Brain microvascular endothelial cell (primary cell): ENCODE measurements at regions not wholly inside any gene's neighbourhood (a gene's known extent, or its start where the extent isn't known, plus 50 kb on each side); places are given as distances from the start of the nearest gene placed in this dataset.

ENCODE experiments used
- DNase-seq: peaks from one replicate; pipeline ENCODE4 v3.0.0-alpha.2; 2020
- H3K27ac ChIP-seq: fragments of 250-450 bp; sonication (Bioruptor Pico); 2 replicates; pipeline ENCODE4 v1.5.1; 2020; ENCODE audit warnings: mild to moderate bottlenecking, moderate library complexity
- H3K27me3 ChIP-seq: fragments of 250-450 bp; sonication (Bioruptor Pico); replicated peaks from 2 replicates; pipeline ENCODE4 v1.5.1; 2020; ENCODE audit warnings: mild to moderate bottlenecking
- H3K36me3 ChIP-seq: fragments of 250-450 bp; sonication (Bioruptor Pico); replicated peaks from 2 replicates; pipeline ENCODE4 v1.5.1; 2020; ENCODE audit warnings: mild to moderate bottlenecking
- H3K4me3 ChIP-seq: 2 replicates; pipeline ENCODE4 v1.5.1; 2011; ENCODE audit warnings: low read depth, mild to moderate bottlenecking, control low read depth, low read length, moderate library complexity
- CTCF ChIP-seq: IDR thresholded peaks from 2 replicates; pipeline ENCODE4 v1.5.1; 2011; ENCODE audit warnings: low read depth, mild to moderate bottlenecking, moderate library complexity, low read length, control low read depth, inconsistent platforms; ENCODE audit errors: missing control alignments
- in situ Hi-C: cut with HindIII; loops from 2 replicates; pipeline ENCODE4 v1.10.0; 2017; ENCODE audit warnings: low sequenced_read_pairs, low pct_ligation_motif_present

DNA sequence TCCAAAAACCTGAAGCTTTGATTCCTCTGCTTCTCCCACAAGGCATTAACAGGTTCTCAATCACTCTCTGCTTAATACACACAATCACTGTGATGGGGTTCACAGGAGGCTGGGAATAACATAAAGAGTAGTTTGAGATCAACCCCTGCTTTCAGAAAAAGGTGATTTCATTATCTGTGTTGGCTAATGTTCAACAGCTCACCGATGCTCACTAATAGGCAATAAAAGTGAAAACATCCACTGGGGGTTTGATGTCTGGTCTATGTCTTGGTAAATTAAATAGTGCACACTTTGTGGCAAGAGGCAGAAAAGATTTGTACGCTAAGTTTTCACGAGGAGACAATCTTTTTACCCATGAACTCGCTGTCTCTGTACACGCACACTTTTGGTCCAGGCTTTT lies 159.3 kb upstream of the SERPINE2 start:
- no peak for TF ChIP-seq CTCF
- H3K27me3 ChIP-seq: no peaks in the 10 kb centered on the region
- no peak overlapping the region for H3K27ac ChIP-seq
- no peaks in the 10 kb centered on the region for H3K36me3 ChIP-seq
- no peak overlapping the region for H3K4me3 ChIP-seq
- in situ Hi-C loops: no loop called here
- DNase-seq: no peak

- no peak overlapping the region for H3K27ac ChIP-seq
- H3K36me3 ChIP-seq: no peaks in the 10 kb centered on the region
- in situ Hi-C loops: no loop called here
- no peak overlapping the region for H3K4me3 ChIP-seq
- no peaks in the 10 kb centered on the region for H3K27me3 ChIP-seq
- TF ChIP-seq CTCF: no peak
- DNase-seq: no peak
These were observed 157.7 kb upstream of the SERPINE2 start for GRCh38 chr2:224196810-224197209.

DNA sequence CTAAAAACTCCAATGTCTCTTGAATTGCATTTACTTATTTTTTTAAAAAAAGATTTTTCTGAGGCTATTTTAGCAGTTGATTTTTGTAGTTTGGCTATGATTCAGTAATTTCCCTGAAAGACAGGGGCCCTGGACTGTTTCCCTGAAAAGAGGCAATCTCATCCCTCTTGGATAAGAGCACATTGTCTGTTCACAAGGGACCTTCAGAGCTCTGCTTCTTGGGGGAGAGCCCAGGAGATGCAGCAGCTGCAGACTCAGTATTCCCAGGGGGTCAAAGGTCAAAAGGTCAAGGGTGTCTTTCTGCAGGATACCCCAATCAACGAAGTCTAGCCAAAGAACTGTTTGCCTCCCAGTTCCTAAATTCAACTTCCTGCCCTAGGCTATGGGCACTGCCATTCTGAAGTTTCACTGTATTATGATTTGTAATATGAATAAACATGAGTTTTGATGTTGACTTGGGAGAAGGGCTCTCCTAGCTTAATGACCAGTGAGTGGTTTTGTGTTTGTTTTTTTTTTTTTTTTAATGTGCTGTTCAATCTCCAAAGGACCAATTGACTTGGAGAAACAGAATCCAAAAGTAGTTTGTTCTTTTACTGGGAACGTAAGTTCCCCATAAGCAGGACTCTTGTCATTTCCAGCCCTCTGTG lies 157.0 kb upstream of the SERPINE2 start:
- Histone ChIP-seq H3K27me3 (no peaks in the 10 kb centered on the region), H3K36me3 (no peaks in the 10 kb centered on the region), H3K4me3 (no peak overlapping the region), H3K27ac (no peak overlapping the region)
- no peak for TF ChIP-seq CTCF
- in situ Hi-C loops: no loop called here
- no peak for DNase-seq

DNA sequence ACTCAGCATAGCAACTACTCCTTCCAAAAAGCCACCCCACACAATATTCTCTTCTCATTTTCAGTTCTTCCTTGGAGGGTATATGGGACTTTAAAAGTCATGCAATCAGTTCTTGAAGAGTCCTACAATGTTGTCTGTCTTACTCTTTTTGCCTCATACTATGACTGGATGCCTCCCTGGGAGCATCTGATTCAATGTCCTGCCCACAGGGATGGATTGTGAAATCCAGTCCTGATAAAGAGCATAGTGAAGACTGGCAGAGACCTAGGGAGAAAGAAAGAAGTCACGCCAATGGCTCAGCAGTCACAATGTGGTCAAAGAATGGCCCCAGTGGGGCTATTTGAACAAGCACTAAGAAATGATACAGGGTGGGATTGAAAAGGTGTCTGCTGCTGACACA lies 155.1 kb upstream of the SERPINE2 start:
- Histone ChIP-seq H3K4me3 (no peak overlapping the region), H3K27ac (no peak overlapping the region), H3K27me3 (no peaks in the 10 kb centered on the region), H3K36me3 (no peaks in the 10 kb centered on the region)
- in situ Hi-C loops: no loop called here
- TF ChIP-seq CTCF: no peak
- DNase-seq: no peak

GRCh38 chr2:224191465-224191864 lies 152.4 kb upstream of the SERPINE2 start:
- H3K36me3 ChIP-seq: no peaks in the 10 kb centered on the region
- TF ChIP-seq CTCF: no peak
- DNase-seq: no peak
- no peaks in the 10 kb centered on the region for H3K27me3 ChIP-seq
- no peak overlapping the region for H3K4me3 ChIP-seq
- H3K27ac ChIP-seq: no peak overlapping the region
- in situ Hi-C loops: no loop called here

DNA sequence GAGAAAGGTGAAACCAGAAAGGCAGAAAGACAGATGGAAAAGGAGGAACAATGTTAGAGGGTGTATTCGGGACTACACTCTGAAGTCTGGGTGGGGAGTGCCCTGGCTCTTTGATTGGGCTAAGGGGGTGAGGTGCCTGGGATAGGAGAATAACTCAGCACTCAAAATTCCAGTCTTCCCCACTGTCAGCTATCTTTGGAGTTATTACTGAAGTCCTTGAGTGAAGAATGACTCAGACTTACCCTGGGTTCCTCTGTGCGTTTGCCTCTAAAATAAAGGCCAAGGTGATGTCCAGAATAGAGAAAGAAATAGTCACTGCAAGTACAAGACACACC lies 151.8 kb upstream of the SERPINE2 start:
- Histone ChIP-seq H3K27ac (no peak overlapping the region), H3K27me3 (no peaks in the 10 kb centered on the region), H3K36me3 (no peaks in the 10 kb centered on the region), H3K4me3 (no peak overlapping the region)
- in situ Hi-C loops: no loop called here
- peak; percentile 16 for DNase-seq
- no peak for TF ChIP-seq CTCF
